Ishikawa (cell line): ENCODE measurements at regions not wholly inside any gene's neighbourhood (a gene's known extent, or its start where the extent isn't known, plus 50 kb on each side); places are given as distances from the start of the nearest gene placed in this dataset.

Source experiments
- EGR1 ChIP-seq: IDR thresholded peaks from 2 replicates; pipeline ENCODE4 v1.6.1; 2012
- EP300 ChIP-seq: IDR thresholded peaks from 2 replicates; pipeline ENCODE4 v1.6.1; 2012; ENCODE audit warnings: borderline replicate concordance
- MAX ChIP-seq: IDR thresholded peaks from 2 replicates; pipeline ENCODE4 v1.6.1; 2012
- RAD21 ChIP-seq: IDR thresholded peaks from 2 replicates; pipeline ENCODE4 v1.6.1; 2012; ENCODE audit warnings: low read depth
- TEAD4 ChIP-seq: IDR thresholded peaks from 2 replicates; pipeline ENCODE4 v1.6.1; 2012

- no peak for TF ChIP-seq EP300
- TF ChIP-seq EGR1: no peak
- no peak for TF ChIP-seq TEAD4
- TF ChIP-seq RAD21: no peak
- TF ChIP-seq MAX: no peak
Observed at GRCh38 chr5:18566671-18567070, 932.4 kb downstream of the TAF11L14 start.
